ENCODE measurements at regions not wholly inside any gene's neighbourhood (a gene's known extent, or its start where the extent isn't known, plus 50 kb on each side); places are given as distances from the start of the nearest gene placed in this dataset.

- Histone ChIP-seq H3K27me3 (ENCODE audit: insufficient read depth, poor library complexity, severe bottlenecking) (no peaks in the 10 kb centered on the region), H3K27ac (replicated peaks) (no peak overlapping the region), H3K4me3 (replicated peaks; ENCODE audit: insufficient read depth, low read length) (no peak overlapping the region)
- TF ChIP-seq CTCF (IDR thresholded peaks at IDR 0.05; ENCODE audit: insufficient read depth, low read length): no peak
- TF ChIP-seq GABPA (IDR thresholded peaks at IDR 0.05; ENCODE audit: low read depth): no peak
- TF ChIP-seq SPI1 (IDR thresholded peaks at IDR 0.05; ENCODE audit: borderline replicate concordance, low read depth): no peak
- TF ChIP-seq POLR2AphosphoS5 (IDR thresholded peaks at IDR 0.05; ENCODE audit: low read depth): no peak
- no peak for TF ChIP-seq REST (IDR thresholded peaks at IDR 0.05; ENCODE audit: insufficient replicate concordance, low read depth)
- no peak for DNase-seq (ENCODE audit: low read depth in 1 of 2, low spot score in 1 of 2)
These were observed 645.4 kb upstream of the TENM3 start for GRCh38 chr4:181597766-181598165.

- H3K4me3 ChIP-seq (replicated peaks; ENCODE audit: insufficient read depth, low read length): no peak overlapping the region
- DNase-seq (ENCODE audit: low read depth in 1 of 2, low spot score in 1 of 2): no peak
- H3K27ac ChIP-seq (replicated peaks): no peak overlapping the region
- H3K27me3 ChIP-seq (ENCODE audit: insufficient read depth, poor library complexity, severe bottlenecking): no peaks in the 10 kb centered on the region
- TF ChIP-seq GABPA (IDR thresholded peaks at IDR 0.05; ENCODE audit: low read depth) (no peak), CTCF (IDR thresholded peaks at IDR 0.05; ENCODE audit: insufficient read depth, low read length) (no peak), REST (IDR thresholded peaks at IDR 0.05; ENCODE audit: insufficient replicate concordance, low read depth) (no peak), POLR2AphosphoS5 (IDR thresholded peaks at IDR 0.05; ENCODE audit: low read depth) (no peak), SPI1 (IDR thresholded peaks at IDR 0.05; ENCODE audit: borderline replicate concordance, low read depth) (no peak)
These were observed 644.1 kb upstream of the TENM3 start for GRCh38 chr4:181599134-181599533.

GRCh38 chr4:181601103-181601502, 642.1 kb upstream of the TENM3 start:
- no peak overlapping the region for H3K4me3 ChIP-seq (replicated peaks; ENCODE audit: insufficient read depth, low read length)
- DNase-seq (ENCODE audit: low read depth in 1 of 2, low spot score in 1 of 2): no peak
- no peak overlapping the region for H3K27ac ChIP-seq (replicated peaks)
- no peaks in the 10 kb centered on the region for H3K27me3 ChIP-seq (ENCODE audit: insufficient read depth, poor library complexity, severe bottlenecking)
- no peak for TF ChIP-seq SPI1 (IDR thresholded peaks at IDR 0.05; ENCODE audit: borderline replicate concordance, low read depth)
- TF ChIP-seq GABPA (IDR thresholded peaks at IDR 0.05; ENCODE audit: low read depth): no peak
- no peak for TF ChIP-seq REST (IDR thresholded peaks at IDR 0.05; ENCODE audit: insufficient replicate concordance, low read depth)
- no peak for TF ChIP-seq CTCF (IDR thresholded peaks at IDR 0.05; ENCODE audit: insufficient read depth, low read length)
- no peak for TF ChIP-seq POLR2AphosphoS5 (IDR thresholded peaks at IDR 0.05; ENCODE audit: low read depth)

Measured in HL-60 (cell line).